Liver (tissue), 3 donors: ENCODE measurements at regions not wholly inside any gene's neighbourhood (a gene's known extent, or its start where the extent isn't known, plus 50 kb on each side); places are given as distances from the start of the nearest gene placed in this dataset.

Experiments
- ATF3 ChIP-seq: IDR thresholded peaks from 2 replicates; pipeline ENCODE4 v1.6.1; 2016; ENCODE audit warnings: antibody characterized with exemption
- CTCF ChIP-seq: fragments of 150-350 bp; IDR thresholded peaks from 2 replicates; pipeline ENCODE4 v1.5.1; 2017; ENCODE audit warnings: improper control_type of control experiment, low read depth, low read length; ENCODE audit not compliant: missing input control
- HNF4A ChIP-seq, 2 donors: conservative IDR thresholded peaks; 2 replicates each; pipeline ENCODE4 v1.6.1; 2016; ENCODE audit warnings: antibody characterized with exemption in 2 of 2, mild to moderate bottlenecking in 2 of 2
- HNF4G ChIP-seq: IDR thresholded peaks from 2 replicates; pipeline ENCODE4 v1.6.1; 2016; ENCODE audit warnings: antibody characterized with exemption
- JUND ChIP-seq, 2 donors: IDR thresholded peaks; 2 replicates each; pipeline ENCODE4 v1.6.1; 2016; ENCODE audit warnings: antibody characterized with exemption in 2 of 2
- NR2F2 ChIP-seq: IDR thresholded peaks from 2 replicates; pipeline ENCODE4 v1.6.1; 2016; ENCODE audit warnings: antibody characterized with exemption
- RAD21 ChIP-seq, 2 donors: IDR thresholded peaks; 2 replicates each; pipeline ENCODE4 v1.6.1; 2016; ENCODE audit warnings: antibody characterized with exemption in 2 of 2, mild to moderate bottlenecking in 2 of 2
- SP1 ChIP-seq: IDR thresholded peaks from 2 replicates; pipeline ENCODE4 v1.6.1; 2018; ENCODE audit warnings: antibody characterized with exemption, mild to moderate bottlenecking
- TAF1 ChIP-seq: conservative IDR thresholded peaks from 2 replicates; pipeline ENCODE4 v1.6.1; 2016; ENCODE audit warnings: antibody characterized with exemption, mild to moderate bottlenecking
- YY1 ChIP-seq: IDR thresholded peaks from 2 replicates; pipeline ENCODE4 v1.6.1; 2016; ENCODE audit warnings: antibody characterized with exemption, mild to moderate bottlenecking
- ZBTB33 ChIP-seq: IDR thresholded peaks from 2 replicates; pipeline ENCODE4 v1.6.1; 2016; ENCODE audit warnings: antibody characterized with exemption
- TF ChIP-seq, protein P1 (sequence below): IDR thresholded peaks from 2 replicates; pipeline ENCODE4 v1.6.1; 2016; ENCODE audit warnings: antibody characterized with exemption
- TF ChIP-seq, protein P2 (sequence below): IDR thresholded peaks from 2 replicates; pipeline ENCODE4 v1.6.1; 2016; ENCODE audit warnings: antibody characterized with exemption, mild to moderate bottlenecking
- donor health status: healthy.
- donor health status: healthy.

- TF ChIP-seq CTCF, result no peak
- TF ChIP-seq ZBTB33, result no peak
- no peak for TF ChIP-seq YY1
- TF ChIP-seq SP1, result no peak
- no peak for TF ChIP-seq HNF4A (conservative IDR thresholded peaks at IDR 0.05)
- TF ChIP-seq HNF4G, result no peak
- TF ChIP-seq, protein P1, sequence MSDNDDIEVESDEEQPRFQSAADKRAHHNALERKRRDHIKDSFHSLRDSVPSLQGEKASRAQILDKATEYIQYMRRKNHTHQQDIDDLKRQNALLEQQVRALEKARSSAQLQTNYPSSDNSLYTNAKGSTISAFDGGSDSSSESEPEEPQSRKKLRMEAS, result no peak
- no peak for TF ChIP-seq RAD21 (IDR thresholded peaks at IDR 0.05)
- no peak for TF ChIP-seq ATF3
- no peak for TF ChIP-seq TAF1
- TF ChIP-seq JUND (IDR thresholded peaks at IDR 0.05), result no peak
- TF ChIP-seq, protein P2, sequence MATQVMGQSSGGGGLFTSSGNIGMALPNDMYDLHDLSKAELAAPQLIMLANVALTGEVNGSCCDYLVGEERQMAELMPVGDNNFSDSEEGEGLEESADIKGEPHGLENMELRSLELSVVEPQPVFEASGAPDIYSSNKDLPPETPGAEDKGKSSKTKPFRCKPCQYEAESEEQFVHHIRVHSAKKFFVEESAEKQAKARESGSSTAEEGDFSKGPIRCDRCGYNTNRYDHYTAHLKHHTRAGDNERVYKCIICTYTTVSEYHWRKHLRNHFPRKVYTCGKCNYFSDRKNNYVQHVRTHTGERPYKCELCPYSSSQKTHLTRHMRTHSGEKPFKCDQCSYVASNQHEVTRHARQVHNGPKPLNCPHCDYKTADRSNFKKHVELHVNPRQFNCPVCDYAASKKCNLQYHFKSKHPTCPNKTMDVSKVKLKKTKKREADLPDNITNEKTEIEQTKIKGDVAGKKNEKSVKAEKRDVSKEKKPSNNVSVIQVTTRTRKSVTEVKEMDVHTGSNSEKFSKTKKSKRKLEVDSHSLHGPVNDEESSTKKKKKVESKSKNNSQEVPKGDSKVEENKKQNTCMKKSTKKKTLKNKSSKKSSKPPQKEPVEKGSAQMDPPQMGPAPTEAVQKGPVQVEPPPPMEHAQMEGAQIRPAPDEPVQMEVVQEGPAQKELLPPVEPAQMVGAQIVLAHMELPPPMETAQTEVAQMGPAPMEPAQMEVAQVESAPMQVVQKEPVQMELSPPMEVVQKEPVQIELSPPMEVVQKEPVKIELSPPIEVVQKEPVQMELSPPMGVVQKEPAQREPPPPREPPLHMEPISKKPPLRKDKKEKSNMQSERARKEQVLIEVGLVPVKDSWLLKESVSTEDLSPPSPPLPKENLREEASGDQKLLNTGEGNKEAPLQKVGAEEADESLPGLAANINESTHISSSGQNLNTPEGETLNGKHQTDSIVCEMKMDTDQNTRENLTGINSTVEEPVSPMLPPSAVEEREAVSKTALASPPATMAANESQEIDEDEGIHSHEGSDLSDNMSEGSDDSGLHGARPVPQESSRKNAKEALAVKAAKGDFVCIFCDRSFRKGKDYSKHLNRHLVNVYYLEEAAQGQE, result no peak
- no peak for TF ChIP-seq NR2F2
Observed at GRCh38 chr5:163252950-163253349, 184.4 kb upstream of the CCNG1 start.
